Spinal cord (tissue), 9 donors: ENCODE measurements at regions not wholly inside any gene's neighbourhood (a gene's known extent, or its start where the extent isn't known, plus 50 kb on each side); places are given as distances from the start of the nearest gene placed in this dataset.

ENCODE experiments used
- DNase-seq, 6 donors: peaks; one replicate each; pipeline versions ENCODE4 v3.0.0 to v3.0.0-alpha.2; 2013 to 2015; ENCODE audit warnings: low spot score in 6 of 6, low read depth in 4 of 6
- H3K27ac ChIP-seq: one replicate; pipeline ENCODE4 v1.5.1; 2013; ENCODE audit warnings: low read depth, low read length, control low read depth
- H3K27me3 ChIP-seq: one replicate; pipeline ENCODE4 v1.6.1; 2013; ENCODE audit warnings: low read length; ENCODE audit not compliant: control insufficient read depth, insufficient read depth
- H3K36me3 ChIP-seq: one replicate; pipeline ENCODE4 v1.6.1; 2013; ENCODE audit warnings: low read length; ENCODE audit not compliant: control insufficient read depth, insufficient read depth
- H3K4me1 ChIP-seq: one replicate; pipeline ENCODE4 v1.6.1; 2013; ENCODE audit warnings: low read length; ENCODE audit not compliant: control insufficient read depth, insufficient read depth
- H3K4me3 ChIP-seq: one replicate; pipeline ENCODE4 v1.5.1; 2013; ENCODE audit warnings: low read depth, low read length, control low read depth
- H3K9me3 ChIP-seq: one replicate; pipeline ENCODE4 v1.6.1; 2013; ENCODE audit warnings: low read length; ENCODE audit not compliant: control insufficient read depth, insufficient read depth
- WGBS: methylation state at CpG from one replicate; pipeline ENCODE4 v1.1.5; 2013; ENCODE audit warnings: missing lambda C conversion rate; ENCODE audit not compliant: insufficient coverage; 5-methylcytosine and 5-hydroxymethylcytosine counted together
- donor health status: healthy.

- H3K9me3 ChIP-seq: no peaks in the 10 kb centered on the region
- H3K4me3 ChIP-seq: no peak overlapping the region
- 90% methylated on average over 2 of the region's 3 CpGs for WGBS
- no peak for DNase-seq
- no peak overlapping the region for H3K27ac ChIP-seq
- no peaks in the 10 kb centered on the region for H3K27me3 ChIP-seq
- H3K4me1 ChIP-seq: no peaks in the 10 kb centered on the region
- no peaks in the 10 kb centered on the region for H3K36me3 ChIP-seq
Observed at GRCh38 chr9:1718836-1719235, 296.3 kb upstream of the SMARCA2 start.

DNA sequence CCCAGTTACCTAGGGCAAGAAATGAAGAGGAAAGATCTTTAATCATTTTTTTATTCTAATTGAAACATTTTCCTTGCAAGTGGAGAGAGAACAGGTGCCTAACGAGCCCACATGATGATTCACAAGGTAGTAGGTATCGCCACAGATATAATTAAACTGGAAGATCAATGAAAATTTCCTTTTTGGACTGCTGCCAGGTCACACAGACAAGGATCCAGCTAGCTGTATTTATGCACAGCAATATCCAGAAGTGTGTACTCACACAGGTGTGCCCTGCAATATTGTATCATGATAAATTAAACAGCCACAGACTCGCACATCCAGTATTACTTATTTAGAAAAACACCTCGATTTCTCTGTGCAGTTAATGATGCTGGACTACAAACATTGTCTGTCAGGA lies 294.0 kb upstream of the SMARCA2 start:
- WGBS: 83% methylated on average over 1 of the region's 4 CpGs
- Histone ChIP-seq H3K36me3 (no peaks in the 10 kb centered on the region), H3K4me1 (no peaks in the 10 kb centered on the region)

DNA sequence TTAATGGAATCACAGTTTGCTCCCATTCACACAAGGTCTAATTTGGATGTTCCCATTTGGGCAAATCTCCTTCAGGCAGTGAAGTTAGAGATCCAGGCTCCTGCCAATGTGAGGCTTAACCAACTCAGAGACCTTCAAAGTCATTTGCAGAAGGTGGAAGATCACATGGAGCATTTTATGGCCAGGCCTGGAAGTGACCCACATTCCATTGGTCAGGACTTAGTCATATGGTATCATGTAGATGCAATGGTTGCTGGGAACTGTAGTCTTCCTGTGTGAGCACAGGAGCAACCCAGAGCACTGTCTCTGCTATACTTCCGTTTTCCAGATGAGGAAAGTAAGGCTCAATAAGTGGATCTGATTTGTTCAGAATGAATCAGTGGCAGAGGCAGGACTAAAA lies 292.7 kb upstream of the SMARCA2 start:
- H3K27ac ChIP-seq: no peak overlapping the region
- H3K27me3 ChIP-seq: no peaks in the 10 kb centered on the region
- H3K36me3 ChIP-seq: no peaks in the 10 kb centered on the region
- no peaks in the 10 kb centered on the region for H3K9me3 ChIP-seq
- H3K4me1 ChIP-seq: no peaks in the 10 kb centered on the region
- WGBS: no CpG with 5 or more reads among the region's 1 CpG
- H3K4me3 ChIP-seq: no peak overlapping the region
- peak in 1 of 6 donors; percentile 43 for DNase-seq

More for the DNA sequence above, 294.0 kb upstream of the SMARCA2 start:
- H3K27me3 ChIP-seq: no peaks in the 10 kb centered on the region
- H3K27ac ChIP-seq: no peak overlapping the region
- H3K9me3 ChIP-seq: no peaks in the 10 kb centered on the region
- DNase-seq: peak in 1 of 6 donors; percentile 81
- no peak overlapping the region for H3K4me3 ChIP-seq

- Histone ChIP-seq H3K27me3 (no peaks in the 10 kb centered on the region), H3K9me3 (no peaks in the 10 kb centered on the region), H3K4me3 (no peak overlapping the region), H3K4me1 (no peaks in the 10 kb centered on the region), H3K27ac (no peak overlapping the region), H3K36me3 (no peaks in the 10 kb centered on the region)
- no peak for DNase-seq
- WGBS: 100% methylated on average over 1 of the region's 3 CpGs
Observed at GRCh38 chr9:1723522-1724015, 291.6 kb upstream of the SMARCA2 start.

- H3K4me3 ChIP-seq: no peak overlapping the region
- H3K9me3 ChIP-seq: no peaks in the 10 kb centered on the region
- 86% methylated on average over 2 of the region's 4 CpGs for WGBS
- no peak overlapping the region for H3K27ac ChIP-seq
- no peaks in the 10 kb centered on the region for H3K36me3 ChIP-seq
- H3K4me1 ChIP-seq: no peaks in the 10 kb centered on the region
- DNase-seq: peak in 1 of 6 donors; percentile 23
- H3K27me3 ChIP-seq: no peaks in the 10 kb centered on the region
Observed at GRCh38 chr9:1726993-1727759, 288.0 kb upstream of the SMARCA2 start.

DNA sequence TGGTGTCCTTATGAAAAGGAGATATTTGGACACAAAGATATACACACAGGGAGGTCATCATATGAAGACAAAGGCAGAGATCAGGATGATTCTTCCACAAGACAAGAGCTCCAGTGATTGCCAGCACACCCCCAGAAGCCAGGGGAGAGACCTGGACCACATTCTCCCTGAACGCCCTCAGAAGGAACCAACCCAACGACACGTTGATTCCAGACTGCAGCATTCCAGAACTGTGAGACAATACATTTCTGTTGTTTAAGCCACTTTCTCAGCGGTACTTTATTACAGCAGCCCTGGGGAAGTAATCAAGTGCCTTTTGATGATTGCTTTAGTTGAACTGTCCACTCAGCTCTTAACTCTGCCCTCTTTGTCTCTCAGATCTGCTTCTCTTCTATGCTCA lies 285.5 kb upstream of the SMARCA2 start:
- no peaks in the 10 kb centered on the region for H3K27me3 ChIP-seq
- H3K4me1 ChIP-seq: no peaks in the 10 kb centered on the region
- no peaks in the 10 kb centered on the region for H3K9me3 ChIP-seq
- WGBS: 60% methylated on average over 3 of the region's 4 CpGs
- H3K27ac ChIP-seq: no peak overlapping the region
- no peak overlapping the region for H3K4me3 ChIP-seq
- DNase-seq: no peak
- no peaks in the 10 kb centered on the region for H3K36me3 ChIP-seq

DNA sequence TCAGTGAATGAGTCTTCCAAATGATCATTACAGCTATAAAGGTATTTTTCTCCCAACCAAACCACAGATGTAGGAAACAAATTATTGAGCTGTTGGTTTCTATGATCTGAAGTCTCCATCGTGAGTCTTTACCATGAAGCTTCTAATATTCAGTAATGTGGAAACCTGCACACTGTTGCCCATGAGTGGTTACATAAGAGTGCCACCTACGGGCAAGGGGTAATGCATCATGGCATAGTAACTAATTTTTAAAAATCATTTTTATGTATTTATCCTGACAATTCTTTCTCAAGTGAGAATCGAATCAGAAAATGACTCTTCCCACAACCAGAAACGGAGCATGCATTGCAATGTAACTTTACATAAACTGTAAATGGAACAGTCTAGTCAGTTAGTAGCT lies 282.5 kb upstream of the SMARCA2 start:
- DNase-seq: no peak
- Histone ChIP-seq H3K4me1 (no peaks in the 10 kb centered on the region), H3K27ac (no peak overlapping the region), H3K36me3 (no peaks in the 10 kb centered on the region), H3K9me3 (no peaks in the 10 kb centered on the region), H3K4me3 (no peak overlapping the region), H3K27me3 (no peaks in the 10 kb centered on the region)
- no CpG with 5 or more reads among the region's 4 CpGs for WGBS

DNA sequence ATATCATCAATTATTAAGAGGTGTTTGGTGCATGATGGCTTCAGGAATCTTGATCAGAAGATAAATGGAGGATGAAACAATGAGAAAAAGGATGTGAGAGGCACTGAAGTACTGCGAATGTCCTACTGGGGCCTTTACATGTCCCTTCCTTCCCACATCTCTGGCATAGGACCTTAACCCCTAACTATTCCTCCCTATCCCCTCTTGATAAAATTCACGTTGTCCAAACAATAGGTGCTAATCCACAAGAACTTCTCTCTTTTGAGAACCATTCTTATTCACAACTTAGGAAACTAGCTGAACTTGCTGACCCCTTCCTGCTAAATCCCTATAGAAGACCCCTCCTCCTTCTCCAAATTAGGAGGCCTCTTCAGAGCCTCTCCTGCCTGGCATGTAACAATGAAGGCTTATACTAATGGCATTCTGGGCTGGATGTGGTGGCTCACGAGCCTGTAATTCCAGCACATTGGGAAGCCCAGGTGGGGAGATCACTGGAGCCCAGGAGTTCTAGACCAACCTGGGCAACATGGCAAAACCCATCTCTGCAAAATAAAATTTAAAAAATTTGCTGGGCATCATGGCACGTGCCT lies 276.5 kb upstream of the SMARCA2 start:
- 28% methylated on average over 2 of the region's 4 CpGs for whole genome bisulfite sequencing
- Histone ChIP-seq H3K4me3 (no peak overlapping the region), H3K4me1 (no peaks in the 10 kb centered on the region), H3K36me3 (no peaks in the 10 kb centered on the region), H3K9me3 (no peaks in the 10 kb centered on the region), H3K27me3 (no peaks in the 10 kb centered on the region), H3K27ac (no peak overlapping the region)
- DNase-seq: no peak

DNA sequence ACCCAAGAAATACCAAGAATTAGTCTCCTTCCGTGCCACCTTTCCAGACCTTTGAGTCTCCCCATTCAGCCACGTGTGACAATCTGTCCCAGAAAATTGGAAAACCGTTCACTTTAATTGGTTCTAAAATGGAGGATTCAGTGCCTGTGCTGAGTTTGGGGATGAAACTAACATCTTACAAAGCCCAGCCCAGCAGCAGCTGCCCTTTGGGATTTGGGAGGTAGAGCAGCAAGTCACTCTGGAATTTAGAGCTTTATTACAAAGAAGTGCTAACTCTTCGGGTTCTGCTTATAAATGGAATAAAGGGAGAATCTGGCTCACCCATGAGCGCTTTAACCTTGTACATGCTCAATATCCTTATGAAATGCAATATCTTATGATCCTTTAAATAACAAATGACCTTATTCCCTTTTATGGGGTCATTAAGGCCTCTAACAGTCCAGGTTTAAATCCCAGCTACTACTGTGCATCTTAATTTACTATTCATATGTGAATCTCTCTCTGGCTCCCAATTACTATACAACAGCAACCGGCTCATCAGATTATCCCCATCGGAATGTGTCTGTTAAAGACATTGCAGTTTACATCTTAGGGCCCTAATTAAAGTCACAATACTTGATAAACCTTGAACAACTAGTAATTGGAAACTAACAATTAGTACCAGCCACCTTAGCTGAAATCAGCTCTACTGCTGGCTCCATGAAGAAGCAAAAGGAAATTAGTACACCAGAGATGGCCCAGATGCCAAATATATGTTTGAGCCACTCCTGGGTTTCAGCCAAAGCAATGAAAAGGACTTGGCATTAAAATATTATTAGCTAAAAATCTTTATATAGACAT lies 271.8 kb upstream of the SMARCA2 start:
- no peak overlapping the region for H3K4me3 ChIP-seq
- H3K27ac ChIP-seq: no peak overlapping the region
- no peaks in the 10 kb centered on the region for H3K27me3 ChIP-seq
- H3K4me1 ChIP-seq: no peaks in the 10 kb centered on the region
- DNase-seq: peak in 2 of 6 donors; percentile 26 to 92
- H3K36me3 ChIP-seq: no peaks in the 10 kb centered on the region
- no peaks in the 10 kb centered on the region for H3K9me3 ChIP-seq
- WGBS: 69% methylated on average over 4 of the region's 7 CpGs
